GM20431 (cell line): ENCODE measurements at regions not wholly inside any gene's neighbourhood (a gene's known extent, or its start where the extent isn't known, plus 50 kb on each side); places are given as distances from the start of the nearest gene placed in this dataset.
"Not testable (repeated sequence)": the region's sequence is repeated elsewhere in the genome, so short reads cannot be mapped to it uniquely, and the experiment has no call there.

ENCODE experiments used
- in situ Hi-C: fragments of 300-500 bp; cut with MseI, MboI; formaldehyde crosslinking; loops from one replicate; pipeline ENCODE4 v1.15.0; 2020; ENCODE audit warnings: low sequenced_read_pairs; ENCODE audit not compliant: unreplicated experiment

DNA sequence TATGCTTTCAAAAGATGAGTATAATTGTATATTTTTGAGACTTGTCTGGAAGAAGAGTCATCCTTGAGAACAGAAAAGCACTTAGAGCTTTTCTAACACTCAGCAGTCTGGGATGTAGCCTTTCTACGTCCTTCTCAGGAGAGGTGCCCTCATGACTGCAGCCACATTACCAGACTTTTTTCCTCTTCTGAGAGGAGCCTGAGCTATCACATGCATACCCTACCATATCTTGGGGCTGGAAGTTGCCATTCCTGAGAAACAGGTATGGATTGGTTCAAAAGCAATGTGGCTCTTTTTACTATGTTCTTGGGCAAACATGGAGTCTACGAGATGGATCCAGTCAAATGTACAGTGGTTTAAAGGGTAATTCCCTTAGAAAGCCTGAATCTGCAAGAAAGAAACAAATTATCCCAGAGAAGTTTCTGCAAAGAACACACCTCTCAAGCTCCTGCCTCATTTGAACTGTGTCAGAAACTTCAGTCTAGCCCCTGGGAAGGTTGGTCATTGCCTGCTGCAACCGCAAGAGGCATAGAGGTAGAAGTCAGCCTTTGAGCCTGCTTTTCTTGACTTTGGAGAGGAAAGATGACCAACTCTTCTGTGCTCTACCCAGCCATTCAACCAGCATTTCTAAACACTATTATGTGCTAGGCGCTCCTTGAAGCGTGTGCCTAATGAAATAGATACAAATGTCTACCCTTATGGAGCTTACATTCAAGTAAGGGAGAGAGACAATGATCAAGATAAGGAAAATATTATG is 401.9 kb upstream of the ACTBL2 start:
- in situ Hi-C loops: no loop called here

GRCh38 chr5:57880216-57880615 is 397.6 kb upstream of the ACTBL2 start:
- in situ Hi-C loops: no loop called here

- in situ Hi-C loops: no loop called here
These were observed 395.7 kb upstream of the ACTBL2 start for GRCh38 chr5:57878301-57878722.

DNA sequence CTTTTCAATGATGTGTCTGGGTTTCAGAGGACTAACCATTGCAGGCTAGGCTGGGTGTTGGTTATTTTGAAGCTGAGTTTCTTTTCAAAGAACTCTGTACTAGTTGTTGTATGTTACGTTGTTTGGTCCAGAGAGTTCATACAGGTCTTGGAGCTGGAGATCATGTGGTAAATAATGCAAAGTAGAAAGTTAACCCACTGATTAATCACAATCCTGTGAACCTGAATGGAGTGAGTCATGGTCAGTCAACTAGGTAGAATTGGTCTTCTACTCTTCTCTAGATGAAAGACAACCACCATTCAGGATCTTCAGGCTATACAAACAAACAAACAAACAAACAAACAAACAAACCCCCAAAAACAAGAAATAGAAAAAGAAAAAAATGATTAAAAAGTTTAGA is 388.9 kb upstream of the ACTBL2 start:
- in situ Hi-C loops: no loop called here

DNA sequence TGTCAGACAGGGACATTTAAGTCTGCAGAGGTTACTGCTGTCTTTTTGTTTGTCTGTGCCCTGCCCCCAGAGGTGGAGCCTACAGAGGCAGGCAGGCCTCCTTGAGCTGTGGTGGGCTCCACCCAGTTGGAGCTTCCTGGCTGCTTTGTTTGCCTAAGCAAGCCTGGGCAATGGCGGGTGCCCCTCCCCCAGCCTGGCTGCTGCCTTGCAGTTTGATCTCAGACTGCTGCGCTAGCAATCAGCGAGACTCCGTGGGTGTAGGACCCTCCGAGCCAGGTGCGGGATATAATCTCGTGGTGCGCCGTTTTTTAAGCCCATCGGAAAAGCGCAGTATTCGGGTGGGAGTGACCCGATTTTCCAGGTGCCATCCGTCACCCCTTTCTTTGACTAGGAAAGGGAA is 387.7 kb upstream of the ACTBL2 start:
- in situ Hi-C loops: not testable (repeated sequence)

- in situ Hi-C loops: no loop called here
These were observed 381.1 kb upstream of the ACTBL2 start for GRCh38 chr5:57863661-57864060.

DNA sequence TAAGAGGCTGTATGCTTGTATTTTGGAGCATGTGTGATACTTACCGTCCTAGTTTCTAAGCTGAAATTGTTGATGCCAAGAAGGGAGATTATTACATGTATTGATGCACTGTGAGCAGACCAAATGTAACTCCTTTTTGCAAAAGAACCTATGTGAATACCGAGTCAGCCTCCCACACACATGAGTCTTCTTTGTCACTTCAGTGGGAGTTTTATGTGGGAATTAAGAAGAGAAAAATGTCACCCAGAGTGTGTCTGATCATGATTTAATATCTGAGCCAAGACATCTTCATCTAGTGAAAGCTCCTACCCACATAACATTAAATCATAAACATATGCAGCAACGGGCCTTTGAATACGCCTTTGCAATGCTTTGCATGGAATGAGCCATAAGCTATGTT is 380.3 kb upstream of the ACTBL2 start:
- in situ Hi-C loops: no loop called here

DNA sequence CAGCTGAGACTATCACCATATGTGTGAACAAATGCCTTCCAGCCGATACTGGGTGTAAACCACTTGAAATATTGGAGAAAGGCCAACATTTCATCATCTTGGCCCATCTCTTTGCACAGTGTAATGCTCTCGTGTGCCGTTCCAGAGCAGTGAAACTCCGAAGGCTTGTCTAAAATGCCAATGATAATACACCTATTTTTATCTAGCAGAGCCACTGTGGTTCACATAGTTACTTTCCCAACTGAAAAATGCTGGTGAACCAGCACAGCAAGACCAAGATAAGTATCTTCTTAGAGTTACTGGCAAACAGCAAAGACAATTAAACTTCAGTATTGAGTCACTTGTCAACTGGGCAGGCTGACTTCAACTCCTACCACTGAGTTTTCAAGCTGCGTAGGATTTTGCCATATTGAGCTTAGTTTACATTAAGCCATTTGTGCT is 379.9 kb upstream of the ACTBL2 start:
- in situ Hi-C loops: no loop called here

- in situ Hi-C loops: no loop called here
These were observed 377.0 kb upstream of the ACTBL2 start for GRCh38 chr5:57859626-57860025.

GRCh38 chr5:57858905-57859304 is 376.3 kb upstream of the ACTBL2 start:
- in situ Hi-C loops: no loop called here

DNA sequence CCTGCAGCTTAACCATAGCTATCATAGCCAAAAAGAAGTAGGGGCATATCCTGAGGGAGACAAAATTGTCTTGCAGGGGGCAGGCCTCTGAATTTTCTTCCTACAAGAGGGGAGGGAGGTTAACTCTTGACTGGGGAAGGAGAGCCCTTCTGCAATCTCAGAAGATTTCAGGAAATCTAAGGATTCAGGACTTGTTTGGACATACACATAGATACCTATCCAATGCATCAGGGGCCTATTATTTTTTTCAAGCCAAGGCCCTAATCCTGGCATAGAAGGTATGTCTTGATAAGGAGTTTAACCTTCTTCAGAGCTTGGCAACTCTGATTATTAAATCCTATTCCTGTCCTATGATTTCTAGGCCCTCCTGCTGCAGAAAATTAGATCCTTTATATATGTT is 375.1 kb upstream of the ACTBL2 start:
- in situ Hi-C loops: no loop called here

DNA sequence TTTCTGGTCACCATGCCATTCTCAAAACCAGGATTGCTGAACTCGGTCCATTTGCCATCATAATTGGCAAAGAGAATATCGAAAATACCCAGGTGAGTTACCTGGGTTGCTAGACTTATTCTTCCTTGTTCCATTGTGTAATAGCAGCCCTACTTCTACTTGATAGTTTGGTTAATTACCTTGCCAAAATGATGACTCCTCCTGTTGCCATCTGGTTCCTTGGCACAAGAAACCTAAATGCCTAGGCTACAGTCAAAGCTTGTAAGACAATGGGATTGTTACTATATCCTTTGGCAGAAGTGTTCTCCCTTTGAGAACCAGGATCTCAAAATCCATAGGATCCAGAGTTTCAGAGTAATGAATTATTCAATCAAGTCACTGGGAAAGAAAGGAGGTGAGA is 373.2 kb upstream of the ACTBL2 start:
- in situ Hi-C loops: no loop called here

- in situ Hi-C loops: no loop called here
These were observed 371.5 kb upstream of the ACTBL2 start for GRCh38 chr5:57853929-57854697.

DNA sequence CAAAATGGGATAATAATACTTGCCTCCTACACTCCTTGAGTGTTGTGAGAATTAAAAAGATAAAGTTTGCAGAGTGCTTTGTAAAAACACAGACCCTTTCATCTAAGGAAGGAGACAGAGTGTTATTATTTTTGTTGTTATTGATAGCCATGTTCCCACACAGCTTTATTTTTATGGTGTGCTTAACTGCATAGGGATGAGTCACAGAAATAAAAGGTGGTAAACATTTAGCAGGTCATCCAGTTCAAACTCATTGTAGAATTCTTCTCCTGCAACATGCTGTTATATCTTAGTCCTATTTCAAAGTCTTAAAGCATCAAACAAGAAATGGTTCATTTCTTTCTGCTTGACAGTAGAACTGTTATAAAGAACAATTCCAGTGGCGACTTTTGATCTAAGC is 367.5 kb upstream of the ACTBL2 start:
- in situ Hi-C loops: no loop called here

GRCh38 chr5:57845025-57845424 is 362.4 kb upstream of the ACTBL2 start:
- in situ Hi-C loops: no loop called here

DNA sequence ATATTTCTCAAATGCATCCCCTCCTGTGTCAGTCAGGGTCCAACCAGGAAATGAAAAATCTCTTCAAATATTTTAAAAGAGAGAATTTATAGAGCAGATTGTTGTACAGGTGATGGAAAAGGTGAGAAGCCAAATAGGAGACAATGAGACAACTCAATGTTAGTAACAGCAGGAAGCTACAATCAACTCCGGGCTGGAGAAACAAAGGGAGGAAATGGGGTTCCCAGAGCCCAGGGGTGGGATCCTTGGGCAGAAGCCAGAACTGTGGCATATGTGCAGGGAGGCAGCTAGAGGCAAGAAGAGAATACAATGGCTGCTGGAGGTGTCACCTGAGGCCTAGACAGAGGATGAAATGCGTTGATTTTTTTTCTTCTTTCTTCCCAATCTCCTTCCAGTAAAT is 361.8 kb upstream of the ACTBL2 start:
- in situ Hi-C loops: no loop called here

DNA sequence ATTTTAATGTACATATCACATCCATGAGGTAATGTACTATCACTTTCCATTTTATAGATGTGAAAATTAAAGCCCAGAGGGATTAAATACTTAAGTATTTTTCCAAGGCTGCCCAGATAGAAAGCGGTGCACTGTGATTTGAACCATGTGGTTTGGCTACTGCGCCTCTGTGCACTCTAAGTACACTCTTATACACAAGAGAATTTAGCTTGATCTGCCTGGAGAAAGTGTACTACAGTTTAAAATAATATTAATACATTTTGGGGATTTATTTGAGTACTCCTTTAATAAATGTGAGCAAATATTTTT is 360.4 kb upstream of the ACTBL2 start:
- in situ Hi-C loops: no loop called here

DNA sequence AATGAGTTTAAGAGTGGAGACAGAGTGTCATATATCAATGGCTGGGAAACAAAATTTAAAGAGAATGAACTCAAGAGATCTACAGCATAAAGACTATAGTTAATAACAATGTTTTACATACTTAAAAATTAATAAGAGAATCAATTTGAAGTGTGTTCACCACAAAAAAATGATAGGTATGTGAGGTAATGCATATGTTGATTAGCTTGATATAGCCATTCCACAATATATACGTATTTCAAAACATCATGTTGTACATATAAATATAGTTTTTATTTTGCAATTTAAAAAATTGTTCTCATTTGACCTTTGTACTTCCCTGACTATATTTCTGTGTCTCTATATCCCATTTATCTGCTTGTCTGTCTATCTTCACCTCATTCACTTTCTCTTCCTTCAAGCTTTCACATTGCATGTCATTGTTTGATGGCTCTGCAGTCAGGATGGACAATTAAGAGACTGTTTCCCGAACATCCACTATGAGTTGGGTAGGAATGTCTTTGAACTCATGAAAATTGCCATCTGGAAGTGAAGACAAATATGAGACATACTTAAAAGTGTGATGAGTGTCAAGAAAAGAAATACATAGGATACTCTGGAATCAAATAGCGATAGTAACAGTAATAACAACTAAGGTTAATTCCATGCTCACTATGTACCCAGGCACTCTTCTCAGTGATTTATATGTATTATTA is 359.9 kb upstream of the ACTBL2 start:
- in situ Hi-C loops: no loop called here

GRCh38 chr5:57841676-57842363 is 359.2 kb upstream of the ACTBL2 start:
- in situ Hi-C loops: no loop called here

GRCh38 chr5:57839437-57840079 is 356.9 kb upstream of the ACTBL2 start:
- in situ Hi-C loops: no loop called here
